Upper lobe of right lung (tissue), 1 donor: ENCODE measurements at regions not wholly inside any gene's neighbourhood (a gene's known extent, or its start where the extent isn't known, plus 50 kb on each side); places are given as distances from the start of the nearest gene placed in this dataset.

Experiments used
- ATAC-seq: fragments of 200-7000 bp; cut with Tn5 transposase; one replicate; pipeline ENCODE4 v1.9.1; 2020; ENCODE audit warnings: mild to moderate bottlenecking, moderate library complexity
- DNase-seq: peaks from one replicate; pipeline ENCODE4 v3.0.0-alpha.2; 2020
- H3K27ac ChIP-seq: fragments of 200-600 bp; one replicate; pipeline ENCODE4 v1.8.0; 2022
- H3K27me3 ChIP-seq: fragments of 200-600 bp; one replicate; pipeline ENCODE4 v1.8.0; 2022; ENCODE audit warnings: mild to moderate bottlenecking
- H3K36me3 ChIP-seq: fragments of 200-600 bp; one replicate; pipeline ENCODE4 v1.8.0; 2022
- H3K4me1 ChIP-seq: fragments of 200-600 bp; one replicate; pipeline ENCODE4 v1.8.0; 2022
- H3K4me3 ChIP-seq: fragments of 200-600 bp; one replicate; pipeline ENCODE4 v1.8.0; 2022; ENCODE audit warnings: mild to moderate bottlenecking
- H3K9me3 ChIP-seq: fragments of 200-600 bp; one replicate; pipeline ENCODE4 v1.8.0; 2022
- CTCF ChIP-seq: fragments of 200-600 bp; IDR thresholded peaks from one replicate; pipeline ENCODE4 v1.8.0; 2022; ENCODE audit warnings: antibody characterized with exemption
- intact Hi-C: fragments of 100-400 bp; cut with DNase I; formaldehyde crosslinking; loops from one replicate; pipeline ENCODE4 v1.11.0; 2022
- donor health status: DM: no; HTN: yes; CAD: no; lungs with severe emphysema.

GRCh38 chr6:26270486-26270861 lies 94.5 kb upstream of the BTN3A2 start:
- intact Hi-C loops: no loop called here
- DNase-seq: no peak
- no peak for TF ChIP-seq CTCF

GRCh38 chr6:26270903-26271667 lies 93.9 kb upstream of the BTN3A2 start:
- no peaks in the 10 kb centered on the region for H3K36me3 ChIP-seq

More at GRCh38 chr6:26270486-26270861, 94.5 kb upstream of the BTN3A2 start:
- Histone ChIP-seq H3K4me1 (peaks cover 6% of the 10 kb centered on the region), H3K9me3 (no peaks in the 10 kb centered on the region), H3K27me3 (peaks cover 40% of the 10 kb centered on the region), H3K36me3 (no peaks in the 10 kb centered on the region), H3K27ac (no peak overlapping the region), H3K4me3 (no peak overlapping the region)
- ATAC-seq: no peak

DNA sequence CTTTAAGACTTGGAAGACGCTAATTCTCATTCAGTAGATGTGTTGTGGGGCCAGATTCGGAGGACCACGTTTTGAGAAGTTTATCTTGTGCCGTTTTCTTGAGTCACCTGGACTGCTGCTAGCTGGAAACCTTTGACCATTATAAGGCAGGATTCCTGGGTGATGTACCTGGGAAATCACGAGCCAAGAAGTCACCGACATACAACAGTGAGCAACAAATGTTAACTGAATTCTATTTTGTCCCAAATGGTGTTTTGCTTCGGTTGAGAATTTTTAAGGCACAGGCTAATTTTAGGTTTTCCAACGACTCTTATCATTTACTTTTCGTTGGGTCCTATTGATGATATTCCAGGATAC lies 93.4 kb upstream of the BTN3A2 start:
- TF ChIP-seq CTCF: no peak
- peaks cover 6% of the 10 kb centered on the region for H3K4me1 ChIP-seq
- H3K9me3 ChIP-seq: no peaks in the 10 kb centered on the region
- H3K4me3 ChIP-seq: peak overlapping the region; percentile 56
- DNase-seq: no peak
- H3K27ac ChIP-seq: peak overlapping the region; percentile 89
- intact Hi-C loops: no loop called here
- H3K36me3 ChIP-seq: no peaks in the 10 kb centered on the region
- H3K27me3 ChIP-seq: peaks cover 40% of the 10 kb centered on the region
- no peak for ATAC-seq

More at GRCh38 chr6:26270903-26271667, 93.9 kb upstream of the BTN3A2 start:
- TF ChIP-seq CTCF: no peak
- Histone ChIP-seq H3K4me3 (peak overlapping the region; percentile 56), H3K27ac (peak overlapping the region; percentile 89), H3K4me1 (peaks cover 6% of the 10 kb centered on the region), H3K9me3 (no peaks in the 10 kb centered on the region), H3K27me3 (peaks cover 40% of the 10 kb centered on the region)
- DNase-seq (peak; percentile 69), ATAC-seq (peak; percentile 51)
- intact Hi-C loops: no loop called here

DNA sequence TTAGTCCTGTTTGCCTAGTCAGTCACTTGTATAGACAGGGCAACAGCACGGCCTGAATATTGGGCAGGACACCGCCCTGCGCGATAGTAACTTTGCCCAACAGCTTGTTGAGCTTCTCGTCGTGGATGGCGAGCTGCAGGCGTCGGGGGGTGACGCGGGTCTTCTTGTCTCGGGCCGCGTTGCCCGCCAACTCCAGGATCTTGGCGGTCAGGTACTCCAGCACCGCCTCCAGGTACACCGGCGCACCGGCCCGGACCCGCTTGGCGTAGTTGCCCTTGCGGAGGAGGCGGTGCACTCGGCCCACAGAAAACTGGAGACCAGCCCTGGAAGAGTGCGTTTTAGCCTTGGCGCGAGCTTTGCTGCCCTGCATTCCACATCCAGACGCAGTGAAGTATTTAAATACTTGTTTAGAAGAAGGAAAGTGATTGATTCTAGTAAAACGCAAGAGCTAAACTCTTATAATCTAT lies 92.8 kb upstream of the BTN3A2 start:
- intact Hi-C loops: no loop called here
- H3K27me3 ChIP-seq: peaks cover 40% of the 10 kb centered on the region
- no peaks in the 10 kb centered on the region for H3K36me3 ChIP-seq
- ATAC-seq: peak; percentile 45
- H3K4me1 ChIP-seq: peaks cover 6% of the 10 kb centered on the region
- peak; percentile 77 for DNase-seq
- H3K4me3 ChIP-seq: peak overlapping the region; percentile 56
- TF ChIP-seq CTCF: no peak
- peak overlapping the region; percentile 89 for H3K27ac ChIP-seq
- H3K9me3 ChIP-seq: no peaks in the 10 kb centered on the region

- DNase-seq (no peak), ATAC-seq (no peak)
- intact Hi-C loops: no loop called here
These were observed 91.1 kb upstream of the BTN3A2 start for GRCh38 chr6:26273673-26274588.

More at GRCh38 chr6:26273673-26274588, 91.1 kb upstream of the BTN3A2 start:
- H3K36me3 ChIP-seq: no peaks in the 10 kb centered on the region
- peak overlapping the region; percentile 56 for H3K4me3 ChIP-seq
- H3K9me3 ChIP-seq: no peaks in the 10 kb centered on the region
- peak overlapping the region; percentile 89 for H3K27ac ChIP-seq
- peaks cover 37% of the 10 kb centered on the region for H3K27me3 ChIP-seq
- H3K4me1 ChIP-seq: peaks cover 6% of the 10 kb centered on the region
- no peak for TF ChIP-seq CTCF
